ENCODE measurements at regions not wholly inside any gene's neighbourhood (a gene's known extent, or its start where the extent isn't known, plus 50 kb on each side); places are given as distances from the start of the nearest gene placed in this dataset.
A peak's percentile ranks its signal among the peaks of the same experiment; 100 is the strongest.

GRCh38 chr1:36560177-36560576, 77.5 kb upstream of the CSF3R start:
- Mint-ChIP-seq H3K4me3 (no peak overlapping the region), H3K36me3 (ENCODE audit: low read depth) (no peaks in the 10 kb centered on the region), H3K4me1 (peaks cover 6% of the 10 kb centered on the region), H3K27ac (no peak overlapping the region), H3K9me3 (no peaks in the 10 kb centered on the region), H3K27me3 (ENCODE audit: insufficient read depth) (peaks cover 38% of the 10 kb centered on the region)
- Histone ChIP-seq H3K27me3 (ENCODE audit: control insufficient read depth, insufficient read depth, low read length, poor library complexity, severe bottlenecking) (peaks cover 45% of the 10 kb centered on the region), H3K4me1 (ENCODE audit: control insufficient read depth, insufficient read depth, low read length) (peaks cover 5% of the 10 kb centered on the region), H3K36me3 (ENCODE audit: control insufficient read depth, insufficient read depth, low read length) (no peaks in the 10 kb centered on the region), H3K9ac (ENCODE audit: extremely low read depth, low read length, poor library complexity, severe bottlenecking) (no peak overlapping the region), H3K4me3 (ENCODE audit: low read length) (no peak overlapping the region), H3K9me3 (ENCODE audit: control insufficient read depth, low read length) (no peaks in the 10 kb centered on the region), H3K27ac (ENCODE audit: low read depth, low read length) (no peak overlapping the region)
- 88 to 93% methylated on average over 6 to 8 of the region's 8 CpGs for WGBS, 2 experiments (ENCODE audit: insufficient coverage in 1 of 2, insufficient read length in 1 of 2)
- DNase-seq = peak; percentile 24
- TF ChIP-seq CTCF (conservative IDR thresholded peaks at IDR 0.05) = no peak

GRCh38 chr1:36559061-36559460, 76.3 kb upstream of the CSF3R start:
- TF ChIP-seq CTCF (conservative IDR thresholded peaks at IDR 0.05) = no peak
- DNase-seq = peak; percentile 17
- Histone ChIP-seq H3K9me3 (ENCODE audit: control insufficient read depth, low read length) (no peaks in the 10 kb centered on the region), H3K27ac (ENCODE audit: low read depth, low read length) (no peak overlapping the region), H3K4me1 (ENCODE audit: control insufficient read depth, insufficient read depth, low read length) (peaks cover 5% of the 10 kb centered on the region), H3K36me3 (ENCODE audit: control insufficient read depth, insufficient read depth, low read length) (no peaks in the 10 kb centered on the region), H3K4me3 (ENCODE audit: low read length) (no peak overlapping the region), H3K27me3 (ENCODE audit: control insufficient read depth, insufficient read depth, low read length, poor library complexity, severe bottlenecking) (peaks cover 47% of the 10 kb centered on the region), H3K9ac (ENCODE audit: extremely low read depth, low read length, poor library complexity, severe bottlenecking) (no peak overlapping the region)
- Mint-ChIP-seq H3K36me3 (ENCODE audit: low read depth) (no peaks in the 10 kb centered on the region), H3K27ac (no peak overlapping the region), H3K4me3 (no peak overlapping the region), H3K9me3 (no peaks in the 10 kb centered on the region), H3K27me3 (ENCODE audit: insufficient read depth) (peaks cover 41% of the 10 kb centered on the region), H3K4me1 (peaks cover 6% of the 10 kb centered on the region)
- whole genome bisulfite sequencing, 2 experiments (ENCODE audit: insufficient coverage in 1 of 2, insufficient read length in 1 of 2) = 89 to 95% methylated on average over 6 to 8 of the region's 8 CpGs

GRCh38 chr1:36557041-36558000, 74.6 kb upstream of the CSF3R start:
- peak; percentile 28 for DNase-seq
- H3K4me1 Mint-ChIP-seq = peaks cover 5% of the 10 kb centered on the region
- H3K36me3 ChIP-seq (ENCODE audit: control insufficient read depth, insufficient read depth, low read length) = no peaks in the 10 kb centered on the region

More at GRCh38 chr1:36557041-36558000, 74.6 kb upstream of the CSF3R start:
- no peaks in the 10 kb centered on the region for H3K9me3 Mint-ChIP-seq
- Histone ChIP-seq H3K27ac (ENCODE audit: low read depth, low read length) (no peak overlapping the region), H3K4me3 (ENCODE audit: low read length) (no peak overlapping the region), H3K9me3 (ENCODE audit: control insufficient read depth, low read length) (no peaks in the 10 kb centered on the region), H3K4me1 (ENCODE audit: control insufficient read depth, insufficient read depth, low read length) (peaks cover 4% of the 10 kb centered on the region), H3K27me3 (ENCODE audit: control insufficient read depth, insufficient read depth, low read length, poor library complexity, severe bottlenecking) (peaks cover 50% of the 10 kb centered on the region), H3K9ac (ENCODE audit: extremely low read depth, low read length, poor library complexity, severe bottlenecking) (no peak overlapping the region)
- H3K27ac Mint-ChIP-seq = no peak overlapping the region
- H3K4me3 Mint-ChIP-seq = no peak overlapping the region
- H3K36me3 Mint-ChIP-seq (ENCODE audit: low read depth) = no peaks in the 10 kb centered on the region
- no peak for TF ChIP-seq CTCF (conservative IDR thresholded peaks at IDR 0.05)
- peaks cover 45% of the 10 kb centered on the region for H3K27me3 Mint-ChIP-seq (ENCODE audit: insufficient read depth)
- WGBS, 2 experiments (ENCODE audit: insufficient coverage in 1 of 2, insufficient read length in 1 of 2) = 87% methylated on average over 7 to 12 of the region's 14 CpGs

All from endodermal cell (in vitro differentiated cells).